ENCODE measurements at regions not wholly inside any gene's neighbourhood (a gene's known extent, or its start where the extent isn't known, plus 50 kb on each side); places are given as distances from the start of the nearest gene placed in this dataset.
A peak's percentile ranks its signal among the peaks of the same experiment; 100 is the strongest.

DNA sequence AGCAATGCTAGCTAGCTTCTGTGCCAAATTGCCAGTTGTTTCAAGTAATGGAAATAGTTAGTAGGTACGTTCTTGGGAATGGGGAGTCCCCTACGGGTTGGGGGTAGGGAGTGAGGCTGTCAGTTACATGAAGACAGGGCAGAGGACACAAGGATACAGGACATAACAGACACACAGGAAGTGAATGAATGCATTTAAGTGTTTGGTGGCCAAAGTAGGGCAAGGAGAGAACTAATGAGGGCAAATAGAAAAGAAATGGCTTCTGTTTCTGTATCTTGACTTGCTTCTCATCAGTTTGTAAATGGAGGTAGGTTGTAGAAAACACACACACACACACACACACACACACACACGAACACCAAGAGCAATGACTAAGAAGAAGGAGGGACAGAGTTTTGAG lies 142.2 kb downstream of the S1PR1 start:
- intact Hi-C loops (cut with DNase I): no loop called here
- DNase-seq (no peak), ATAC-seq (no peak)
- Histone ChIP-seq H3K4me1 (no peaks in the 10 kb centered on the region), H3K9me3 (no peaks in the 10 kb centered on the region), H3K36me3 (no peaks in the 10 kb centered on the region), H3K27me3 (ENCODE audit: low read depth) (no peaks in the 10 kb centered on the region), H3K4me3 (no peak overlapping the region), H3K27ac (no peak overlapping the region)
- no peak for TF ChIP-seq CTCF (IDR thresholded peaks at IDR 0.05)

DNA sequence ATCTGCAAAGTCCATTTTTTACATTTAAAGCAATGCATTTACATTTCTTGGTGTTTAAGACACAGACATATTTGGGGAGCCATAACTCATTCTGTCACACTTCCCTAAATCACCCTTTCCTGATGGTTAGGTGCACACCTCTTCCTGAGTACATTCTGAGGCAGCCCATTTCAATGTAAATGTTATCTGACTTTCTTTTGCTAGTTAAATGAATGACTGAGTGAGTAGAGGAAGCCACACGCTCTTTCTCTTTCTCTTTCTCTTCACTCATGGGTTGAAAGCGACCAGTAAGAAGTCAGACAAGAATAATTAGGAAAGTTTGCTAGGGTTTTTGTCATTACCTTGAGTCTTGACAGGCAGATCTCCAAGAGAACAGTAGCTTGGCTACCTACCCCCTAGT lies 143.1 kb downstream of the S1PR1 start:
- no peak for DNase-seq
- no peak overlapping the region for H3K4me3 ChIP-seq
- intact Hi-C loops (cut with DNase I): no loop called here
- H3K27ac ChIP-seq: no peak overlapping the region
- no peaks in the 10 kb centered on the region for H3K4me1 ChIP-seq
- no peaks in the 10 kb centered on the region for H3K36me3 ChIP-seq
- no peak for ATAC-seq
- H3K27me3 ChIP-seq (ENCODE audit: low read depth): no peaks in the 10 kb centered on the region
- no peaks in the 10 kb centered on the region for H3K9me3 ChIP-seq
- no peak for TF ChIP-seq CTCF (IDR thresholded peaks at IDR 0.05)

GRCh38 chr1:101382135-101382534 lies 145.3 kb downstream of the S1PR1 start:
- no peak for TF ChIP-seq CTCF (IDR thresholded peaks at IDR 0.05)
- H3K9me3 ChIP-seq: no peaks in the 10 kb centered on the region
- H3K27me3 ChIP-seq (ENCODE audit: low read depth): no peaks in the 10 kb centered on the region
- H3K4me1 ChIP-seq: no peaks in the 10 kb centered on the region
- intact Hi-C loops (cut with DNase I): no loop called here
- DNase-seq (no peak), ATAC-seq (peak; percentile 30 to 60)
- H3K36me3 ChIP-seq: no peaks in the 10 kb centered on the region
- H3K27ac ChIP-seq: no peak overlapping the region
- H3K4me3 ChIP-seq: no peak overlapping the region

DNA sequence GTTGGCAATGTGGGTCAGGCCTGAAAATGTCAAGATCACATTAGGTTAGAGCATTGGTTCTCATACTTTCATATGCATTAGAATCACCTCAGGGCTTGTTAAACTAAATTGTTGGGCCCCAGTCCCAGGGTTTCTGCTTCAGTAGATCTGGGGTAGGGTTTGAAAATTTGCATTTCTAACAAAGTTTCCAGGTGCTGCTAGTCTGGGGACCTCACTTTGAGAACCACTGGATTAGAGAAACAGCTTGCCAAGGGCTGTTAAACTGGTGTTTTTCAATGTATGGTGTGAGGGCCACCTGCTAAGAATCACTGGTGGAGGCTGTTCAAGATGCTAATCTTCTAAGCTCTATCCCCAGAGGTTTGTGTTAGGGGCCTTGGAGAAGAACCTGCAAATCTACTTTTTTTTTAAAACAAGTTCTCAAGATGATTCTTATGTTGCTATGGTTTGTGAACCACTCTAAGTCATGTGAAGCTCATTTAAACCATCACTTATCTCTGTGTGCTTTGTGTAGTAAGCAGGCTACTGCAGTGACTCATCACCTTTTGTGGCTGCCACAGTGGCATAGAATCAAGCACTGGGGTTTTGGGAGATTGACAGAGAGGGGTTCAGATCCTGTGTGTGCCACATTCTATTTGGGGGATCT lies 152.2 kb downstream of the S1PR1 start:
- ATAC-seq: no peak
- Histone ChIP-seq H3K27me3 (ENCODE audit: low read depth) (no peaks in the 10 kb centered on the region), H3K27ac (no peak overlapping the region), H3K36me3 (no peaks in the 10 kb centered on the region), H3K9me3 (no peaks in the 10 kb centered on the region), H3K4me1 (no peaks in the 10 kb centered on the region), H3K4me3 (no peak overlapping the region)
- intact Hi-C loops (cut with DNase I): no loop called here
- no peak for DNase-seq
- no peak for TF ChIP-seq CTCF (IDR thresholded peaks at IDR 0.05)

DNA sequence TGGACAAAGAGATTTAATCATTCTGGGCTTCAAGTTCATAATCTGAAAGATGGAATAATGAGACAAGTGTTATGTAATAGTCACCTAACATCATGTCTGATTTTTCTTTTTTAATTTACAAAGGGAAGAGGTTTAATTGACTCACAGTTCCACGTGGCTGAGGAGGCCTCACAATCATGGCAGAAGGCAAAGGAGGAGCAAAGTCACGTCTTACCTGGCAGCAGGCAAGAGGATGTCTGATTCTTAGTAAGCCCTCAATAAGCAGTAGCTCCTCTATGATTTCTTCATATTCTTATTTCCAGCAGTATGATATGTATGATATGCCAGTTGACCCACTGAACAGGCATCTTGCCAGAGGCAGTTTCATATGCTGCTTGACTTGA lies 152.7 kb downstream of the S1PR1 start:
- ATAC-seq (no peak), DNase-seq (no peak)
- H3K27ac ChIP-seq: no peak overlapping the region
- no peaks in the 10 kb centered on the region for H3K27me3 ChIP-seq (ENCODE audit: low read depth)
- no peaks in the 10 kb centered on the region for H3K4me1 ChIP-seq
- no peak overlapping the region for H3K4me3 ChIP-seq
- TF ChIP-seq CTCF (IDR thresholded peaks at IDR 0.05): no peak
- intact Hi-C loops (cut with DNase I): no loop called here
- H3K9me3 ChIP-seq: no peaks in the 10 kb centered on the region
- no peaks in the 10 kb centered on the region for H3K36me3 ChIP-seq

DNA sequence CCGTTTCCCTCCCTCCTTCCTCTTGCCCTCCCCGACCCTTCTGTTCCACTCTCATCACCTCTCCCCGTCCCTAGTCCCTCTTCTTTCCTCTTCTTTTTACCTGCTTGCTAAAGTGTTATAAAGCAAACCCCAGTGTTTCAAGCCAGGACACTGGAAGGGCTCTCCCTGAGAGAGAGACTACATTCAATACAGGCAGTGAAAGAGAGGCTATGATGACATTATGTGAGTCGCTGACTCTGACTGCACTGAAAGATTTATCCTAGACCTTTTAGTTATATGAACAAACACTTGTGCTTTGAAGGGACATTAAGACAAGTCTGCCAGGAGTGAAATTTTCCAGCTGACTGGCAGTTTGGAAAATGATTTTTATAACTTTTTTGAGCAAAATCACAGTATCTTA lies 155.7 kb downstream of the S1PR1 start:
- Histone ChIP-seq H3K36me3 (no peaks in the 10 kb centered on the region), H3K4me3 (no peak overlapping the region), H3K27me3 (ENCODE audit: low read depth) (no peaks in the 10 kb centered on the region), H3K27ac (no peak overlapping the region), H3K4me1 (no peaks in the 10 kb centered on the region), H3K9me3 (no peaks in the 10 kb centered on the region)
- ATAC-seq: no peak
- intact Hi-C loops (cut with DNase I): no loop called here
- TF ChIP-seq CTCF (IDR thresholded peaks at IDR 0.05): no peak
- no peak for DNase-seq
